ENCODE measurements at regions not wholly inside any gene's neighbourhood (a gene's known extent, or its start where the extent isn't known, plus 50 kb on each side); places are given as distances from the start of the nearest gene placed in this dataset.

DNA sequence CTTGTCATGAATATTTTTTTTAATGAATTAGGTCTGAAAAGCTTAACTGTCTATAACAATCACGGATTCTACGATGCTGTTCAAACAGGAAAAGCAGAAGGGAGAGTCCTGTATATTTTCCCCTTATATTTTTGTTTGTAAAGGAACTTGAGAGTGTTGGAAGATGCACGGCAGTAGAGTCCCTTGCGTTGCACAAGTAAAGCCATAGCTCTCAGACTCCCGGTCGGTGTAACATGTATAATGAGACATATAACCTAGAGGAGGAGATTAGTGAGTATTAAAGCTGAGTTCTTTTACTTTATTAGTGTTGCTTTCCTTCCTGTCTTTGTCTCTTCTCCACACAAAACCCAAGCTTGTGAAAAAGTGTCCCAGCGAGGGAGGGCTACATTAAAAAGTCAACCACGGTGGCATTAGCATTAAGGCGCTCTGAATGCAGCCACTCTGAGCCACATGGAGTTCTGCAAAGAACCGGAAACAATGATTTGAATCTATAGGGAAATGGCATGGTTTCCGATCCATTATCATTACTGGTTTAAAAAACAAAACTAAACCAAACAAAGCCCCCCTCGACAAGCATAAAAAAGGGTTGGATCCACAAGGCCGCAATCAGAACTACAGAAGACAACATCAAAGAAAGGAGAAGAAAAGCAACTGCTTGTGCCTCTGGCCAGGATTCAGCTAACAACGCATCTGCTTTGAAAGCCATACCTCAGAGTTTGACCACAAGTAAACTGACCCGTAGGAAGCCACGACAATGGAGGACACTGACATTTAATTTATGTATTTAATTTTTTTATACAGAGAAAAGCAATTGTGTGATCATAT, 356.8 kb downstream of the LMO4 start:
- DNase-seq = no peak

DNA sequence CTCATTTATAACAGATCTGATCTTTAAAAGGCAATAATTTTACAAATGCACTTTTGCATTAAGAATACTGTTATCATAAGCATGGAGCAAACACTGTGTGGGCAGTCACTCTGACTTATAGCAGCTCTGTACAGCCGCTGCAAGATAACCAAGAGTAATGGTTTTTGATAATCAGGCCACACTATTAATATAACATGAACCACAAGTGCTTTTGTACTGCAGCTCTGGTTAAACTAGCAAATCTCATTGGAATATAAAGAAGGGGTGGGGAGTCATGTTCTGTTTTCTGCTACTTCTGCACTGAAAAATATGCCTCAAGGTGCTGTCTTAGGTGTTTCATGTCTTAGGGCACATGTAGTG, 357.4 kb downstream of the LMO4 start:
- DNase-seq = no peak

DNA sequence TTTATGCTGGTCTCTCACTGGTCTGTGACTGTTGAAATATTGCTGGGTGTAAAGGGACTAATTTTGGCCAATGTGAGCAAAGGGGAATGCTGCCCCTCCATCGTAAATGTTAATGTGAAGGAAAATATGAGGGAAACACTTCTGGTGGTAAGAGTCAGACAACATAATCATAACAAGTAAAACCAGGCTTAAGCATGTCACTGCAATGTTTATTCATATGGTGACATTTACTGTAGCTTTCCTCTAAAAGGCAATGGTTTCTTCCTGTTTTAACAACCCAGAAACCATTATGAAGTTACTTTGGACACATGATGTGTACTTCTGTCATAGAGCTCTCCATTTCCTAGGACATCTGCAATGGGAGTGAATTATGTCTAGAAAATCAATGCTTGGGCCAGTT, 358.0 kb downstream of the LMO4 start:
- DNase-seq = no peak

DNA sequence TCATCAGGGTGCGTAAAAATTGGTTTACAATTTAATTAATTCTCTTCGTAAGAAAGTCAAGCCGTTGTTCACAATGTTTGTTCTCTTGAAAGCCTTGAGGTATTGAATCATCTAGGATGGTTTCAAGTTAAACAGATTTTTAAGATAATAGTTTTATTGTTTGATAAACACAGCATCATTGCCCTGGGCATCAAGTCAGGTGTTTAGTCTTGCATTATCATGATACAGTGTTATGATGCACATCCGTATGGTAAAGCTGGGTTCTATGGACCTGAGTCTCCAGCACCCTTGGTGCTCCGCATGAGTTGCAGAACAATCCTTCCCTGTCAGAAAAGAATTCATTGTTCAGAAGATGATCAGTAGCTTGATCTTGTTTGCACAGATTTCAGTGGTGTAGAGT, 359.5 kb downstream of the LMO4 start:
- DNase-seq = no peak

DNA sequence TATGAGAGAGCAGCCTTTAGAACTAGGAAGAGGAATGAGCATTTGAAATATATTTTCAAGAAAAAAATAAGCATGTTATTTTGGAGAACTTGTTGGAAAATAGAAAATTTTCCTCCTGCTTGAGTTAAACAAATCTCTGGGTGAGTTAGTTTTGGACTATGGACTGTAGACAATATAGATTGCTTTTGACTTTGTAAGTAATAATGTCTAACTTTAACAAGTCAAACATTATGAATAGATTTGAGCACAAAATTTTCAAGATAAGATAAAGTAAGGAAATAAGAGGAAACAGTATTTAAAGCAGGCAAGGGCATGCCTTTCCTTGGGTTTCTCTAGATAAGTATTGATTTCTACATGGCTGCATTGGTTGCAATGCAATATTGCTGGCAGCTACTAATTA, 360.8 kb downstream of the LMO4 start:
- DNase-seq = no peak

DNA sequence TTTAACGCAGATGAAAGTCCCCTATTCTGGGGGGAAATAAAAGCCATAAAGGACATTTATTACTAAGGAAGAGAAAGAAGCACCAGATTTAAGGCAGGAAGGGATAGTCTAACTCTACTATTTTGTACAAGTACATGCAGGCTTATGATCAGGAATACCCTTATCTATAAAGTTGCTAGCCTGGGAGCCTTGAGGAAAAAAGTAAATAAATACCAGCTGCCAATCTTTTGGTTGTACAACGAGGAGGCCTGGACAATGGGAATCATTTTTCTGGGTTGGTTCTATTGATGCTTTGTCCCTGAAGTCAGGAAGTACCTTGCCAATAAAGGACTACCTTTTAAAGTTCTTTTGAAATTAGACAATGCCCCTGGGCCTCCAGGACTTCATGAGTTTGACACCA, 367.8 kb downstream of the LMO4 start:
- DNase-seq = no peak

DNA sequence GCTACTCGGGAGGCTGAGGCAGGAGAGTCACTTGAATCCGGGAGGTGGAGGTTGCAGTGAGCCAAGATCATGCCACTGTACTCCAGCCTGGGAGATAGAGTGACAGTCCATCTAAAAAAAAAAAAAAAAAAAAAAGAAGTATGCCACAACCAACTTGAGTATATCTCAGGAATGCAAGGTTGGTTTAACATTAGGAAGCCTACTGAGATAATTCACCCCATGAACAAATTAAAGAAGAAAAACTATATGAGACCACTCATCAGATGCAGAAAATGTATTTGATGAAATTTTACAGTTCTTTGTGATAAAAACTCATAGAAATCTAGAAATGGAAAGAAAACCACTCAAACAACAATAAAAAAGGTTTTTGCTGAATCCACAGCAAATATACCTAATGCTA, 373.8 kb downstream of the LMO4 start:
- DNase-seq = no peak

DNA sequence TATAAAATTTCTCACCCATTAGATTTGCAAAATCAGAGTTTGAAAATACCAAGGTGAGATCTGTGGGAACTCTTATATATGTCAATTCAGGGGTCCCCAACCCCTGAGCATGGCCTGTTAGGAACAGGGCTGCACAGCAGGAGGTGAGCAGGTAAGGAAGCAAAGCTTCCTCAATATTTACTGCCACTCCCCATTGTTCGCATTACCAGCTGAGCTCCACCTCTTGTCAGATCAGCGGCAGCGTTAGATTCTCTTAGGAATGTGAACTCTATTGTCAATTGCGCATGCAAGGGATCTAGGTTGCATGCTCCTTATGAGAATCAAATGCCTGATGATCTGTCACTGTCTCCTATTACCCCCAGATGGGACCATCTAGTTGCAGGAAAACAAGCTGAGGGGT, 376.6 kb downstream of the LMO4 start:
- no peak for DNase-seq

DNA sequence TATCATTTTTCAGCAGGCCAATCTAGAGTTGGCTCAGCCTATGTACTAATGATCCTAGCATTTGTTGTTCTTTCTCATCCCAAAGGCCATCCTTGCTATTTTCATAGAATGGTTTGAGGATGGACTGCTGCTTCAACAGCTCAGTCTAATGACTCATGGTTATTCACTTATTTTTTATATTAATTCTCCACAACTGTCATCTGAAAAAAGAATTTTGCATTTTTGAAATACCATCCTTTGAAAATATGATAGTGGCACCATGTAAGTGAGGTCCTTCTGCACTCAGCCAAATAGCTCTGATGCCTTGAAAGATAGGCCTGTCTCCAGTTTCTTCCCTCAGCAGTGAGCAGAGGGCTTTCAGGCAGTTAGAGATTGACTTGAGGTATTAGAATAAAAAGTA, 377.5 kb downstream of the LMO4 start:
- DNase-seq = no peak

DNA sequence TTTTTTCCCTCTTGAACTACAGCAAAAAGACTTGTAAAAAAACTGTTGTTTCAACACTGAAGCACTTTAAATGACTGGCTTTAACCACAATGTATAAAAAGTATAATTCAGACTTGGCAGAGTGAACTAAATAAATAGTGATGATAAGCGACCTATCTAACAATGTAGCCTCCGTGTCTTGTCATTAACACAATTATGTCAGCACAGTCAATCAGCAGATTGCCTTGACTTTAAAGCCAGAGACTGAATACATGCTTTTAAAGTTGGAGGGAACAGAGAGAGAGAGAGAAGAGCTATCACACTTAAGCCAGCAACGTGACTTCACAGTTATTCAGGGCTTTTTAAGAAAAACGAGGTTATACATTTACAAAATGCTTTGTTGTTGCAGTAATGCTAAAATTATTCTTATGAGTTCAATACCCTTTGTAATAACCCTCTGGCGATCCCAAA, 378.1 kb downstream of the LMO4 start:
- no peak for DNase-seq

DNA sequence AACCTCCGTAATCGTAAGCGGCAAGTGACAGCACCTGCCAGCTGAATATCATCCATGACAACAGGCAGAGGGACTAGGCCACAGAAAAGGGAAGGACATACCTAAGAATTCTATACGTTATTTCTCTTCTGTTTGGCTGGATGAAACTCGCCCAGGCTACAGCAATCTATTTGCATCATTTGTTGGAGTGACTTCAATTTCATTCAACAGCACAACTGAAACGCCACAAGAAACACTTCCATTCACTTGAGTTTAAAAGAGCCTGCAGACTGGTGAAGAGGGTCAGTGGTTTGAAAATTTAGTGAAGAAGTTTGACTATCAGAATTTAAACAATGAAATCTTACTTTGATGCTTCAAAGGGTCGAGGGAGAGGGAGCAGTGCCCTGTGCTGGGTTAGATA, 378.7 kb downstream of the LMO4 start:
- DNase-seq = no peak

DNA sequence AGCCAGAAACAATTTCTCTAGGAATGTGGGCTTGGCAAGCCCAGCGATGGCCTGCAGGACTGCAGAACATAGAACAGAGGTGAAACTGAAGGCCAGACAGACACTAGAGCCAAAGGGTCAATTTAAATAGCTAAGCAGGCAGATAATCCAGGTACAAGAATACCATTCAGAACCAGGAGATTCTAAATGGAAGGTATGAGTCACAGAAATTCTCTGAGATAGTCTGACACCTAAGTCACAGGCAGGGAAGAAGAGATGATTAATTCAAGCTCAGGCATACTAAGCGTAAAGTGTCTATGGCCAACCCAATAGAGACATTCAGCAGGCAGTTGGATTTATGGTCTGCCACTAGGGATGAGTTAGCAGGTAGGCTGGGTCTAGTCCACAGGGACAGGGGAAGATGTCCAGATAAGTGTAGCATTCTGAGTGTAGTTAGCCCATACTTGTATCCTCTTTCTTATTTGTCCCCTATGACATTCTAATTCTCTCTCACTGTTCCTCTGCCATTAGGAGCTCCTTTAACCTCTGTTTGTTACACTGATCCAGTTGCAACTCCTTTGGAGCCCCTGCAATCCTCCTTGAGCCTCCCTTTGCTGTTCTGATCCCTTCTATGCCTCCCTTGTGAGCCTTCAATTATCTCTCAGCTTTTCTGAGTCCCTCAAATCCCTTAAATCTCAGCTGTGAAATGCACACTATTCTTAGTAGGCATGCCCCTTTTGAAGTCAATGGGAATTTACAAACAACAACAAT, 383.8 kb downstream of the LMO4 start:
- no peak for DNase-seq

DNA sequence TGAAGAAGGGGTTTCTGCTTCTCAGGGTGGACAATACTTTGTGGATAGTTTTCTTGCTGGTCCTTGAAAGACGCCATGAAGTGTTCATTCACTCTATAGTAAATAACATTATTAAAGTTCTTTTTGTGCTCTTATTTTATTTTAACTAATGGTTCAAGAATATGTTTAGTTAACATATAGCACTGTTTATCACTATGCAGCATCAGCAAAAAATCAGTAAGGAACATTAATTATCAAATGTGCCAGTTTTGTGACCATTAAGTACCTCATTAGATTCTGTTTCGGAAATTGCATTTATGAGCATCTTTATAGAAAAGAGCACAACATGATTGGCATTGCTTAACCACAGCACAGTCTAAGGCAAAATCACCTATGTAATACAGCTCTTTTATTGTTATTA, 385.6 kb downstream of the LMO4 start:
- no peak for DNase-seq

DNA sequence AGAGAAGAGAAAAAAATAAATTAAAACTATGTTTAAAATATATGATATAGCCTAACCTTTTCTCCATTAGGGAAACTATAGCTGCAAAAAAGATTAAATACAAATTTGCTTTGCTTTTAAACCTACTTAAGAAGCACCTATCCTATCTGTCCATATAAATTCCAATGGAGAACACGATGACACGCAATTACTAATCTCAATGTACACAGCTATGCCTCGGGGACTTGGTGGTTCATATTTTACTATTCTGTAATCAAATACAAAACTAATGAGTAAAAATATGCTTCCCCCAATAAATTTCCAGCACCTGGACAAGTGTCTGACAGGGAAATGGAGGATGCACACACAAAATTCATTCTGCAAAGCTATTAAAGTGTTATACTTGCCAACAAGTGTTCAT, 386.4 kb downstream of the LMO4 start:
- DNase-seq = no peak

DNA sequence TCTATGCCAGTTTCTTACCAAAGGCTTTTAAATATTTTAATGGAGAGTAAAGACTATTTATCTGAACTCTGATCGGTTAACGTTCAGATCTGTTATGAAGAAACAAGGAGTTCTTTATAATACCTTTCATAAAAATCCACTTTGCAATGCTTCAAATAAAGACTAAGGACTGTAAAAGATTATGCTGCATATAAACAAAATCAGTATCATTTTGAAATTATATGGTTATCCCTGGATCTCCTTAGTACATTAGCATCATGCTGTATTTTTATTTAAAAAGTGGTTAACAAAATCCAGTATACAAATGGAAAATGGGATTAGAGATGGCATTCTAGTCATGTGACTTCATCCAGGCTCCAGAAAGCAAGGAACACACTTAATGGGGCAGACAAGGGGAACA, 386.8 kb downstream of the LMO4 start:
- no peak for DNase-seq

DNA sequence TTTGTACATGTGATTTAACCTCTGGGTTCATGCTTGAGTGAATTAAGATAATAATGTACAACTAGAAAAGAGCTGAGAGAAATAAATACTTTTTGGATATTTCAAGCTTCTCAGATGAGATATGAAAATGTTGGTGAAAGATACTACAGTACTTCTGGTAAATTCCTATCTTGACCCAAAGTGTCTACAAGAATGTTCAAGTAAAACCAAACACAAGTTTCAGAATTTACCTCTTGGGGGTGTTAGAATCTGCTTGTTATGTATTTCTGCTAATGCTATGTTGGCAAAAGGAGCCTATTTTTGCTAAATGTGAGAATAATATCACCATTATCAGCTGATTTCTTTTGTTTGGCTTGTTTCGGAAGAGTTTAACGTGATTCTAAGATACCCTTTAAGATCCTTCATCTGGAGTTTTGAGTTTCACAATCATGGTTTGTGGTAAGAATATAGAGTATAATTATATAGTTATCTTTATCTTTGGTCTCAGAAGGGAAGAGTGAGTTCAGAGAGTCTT, 388.5 kb downstream of the LMO4 start:
- no peak for DNase-seq

DNA sequence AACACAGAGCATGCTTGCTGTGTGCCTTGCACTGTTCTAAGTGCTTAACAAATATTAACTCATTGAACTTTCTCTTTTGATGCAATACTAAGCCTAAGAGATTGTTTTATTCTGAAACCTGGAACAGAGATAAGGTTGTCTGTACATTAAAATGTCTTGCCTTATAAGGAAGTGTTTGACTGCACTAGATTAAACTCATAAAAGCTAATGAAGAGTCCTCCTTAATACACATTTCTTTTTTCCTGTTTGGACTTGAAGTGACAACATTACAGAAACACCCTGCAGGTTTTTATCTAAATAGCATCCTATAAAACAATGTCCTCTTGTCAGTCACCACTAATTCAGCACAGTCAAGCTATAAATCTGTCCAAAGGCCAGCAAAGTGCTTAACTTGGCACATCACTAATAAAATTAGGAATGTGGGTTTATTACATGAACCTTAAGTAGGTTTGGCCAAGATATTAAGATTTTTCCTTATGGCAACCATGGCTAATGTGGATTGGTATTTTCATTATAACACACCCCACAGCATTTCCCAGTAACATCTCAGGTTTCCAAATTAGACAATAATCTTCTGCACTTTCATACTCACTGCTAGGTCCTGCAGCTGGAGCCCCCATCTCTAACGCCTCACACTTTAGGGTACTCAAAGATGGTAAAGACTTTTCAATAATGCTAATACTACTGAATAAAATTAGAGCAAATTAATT, 389.7 kb downstream of the LMO4 start:
- no peak for DNase-seq

DNA sequence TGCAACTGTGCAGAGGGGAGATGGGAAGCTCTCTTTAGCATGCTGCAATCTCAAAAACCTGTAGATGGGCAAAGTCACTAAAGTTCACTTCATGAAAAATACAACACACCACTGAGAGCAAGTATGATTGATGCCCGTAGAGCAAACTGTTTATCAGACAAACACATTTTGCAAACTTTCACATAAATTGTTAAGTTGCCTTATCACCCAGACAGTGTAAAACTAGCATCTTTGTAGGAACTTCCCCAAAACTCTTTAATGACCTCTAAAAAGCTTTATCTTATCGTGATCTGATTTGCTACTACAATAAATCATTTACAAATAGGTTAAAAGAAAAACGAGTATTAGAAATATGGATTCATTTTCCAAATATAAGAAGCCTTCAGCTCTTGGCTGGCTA, 391.0 kb downstream of the LMO4 start:
- DNase-seq = no peak

DNA sequence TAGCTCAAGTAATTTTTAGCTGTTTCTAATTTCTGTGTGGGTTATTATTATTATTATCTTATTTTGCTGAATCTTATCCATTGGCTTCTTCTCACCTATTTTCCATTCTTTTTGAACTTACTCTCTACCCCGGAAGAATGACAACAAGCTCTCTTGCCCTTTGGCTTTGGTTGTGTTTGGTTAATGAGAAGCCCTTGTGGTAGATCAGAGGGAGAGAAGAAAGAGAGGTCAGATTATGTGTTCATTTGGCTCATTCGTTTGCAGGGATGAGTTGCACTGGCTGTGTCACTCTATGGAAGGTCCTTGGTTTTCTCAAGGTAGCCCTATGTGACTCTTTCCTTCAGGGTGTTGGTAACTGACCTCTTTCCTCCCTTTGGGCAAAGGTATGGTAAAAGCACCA, 391.9 kb downstream of the LMO4 start:
- DNase-seq = no peak

DNA sequence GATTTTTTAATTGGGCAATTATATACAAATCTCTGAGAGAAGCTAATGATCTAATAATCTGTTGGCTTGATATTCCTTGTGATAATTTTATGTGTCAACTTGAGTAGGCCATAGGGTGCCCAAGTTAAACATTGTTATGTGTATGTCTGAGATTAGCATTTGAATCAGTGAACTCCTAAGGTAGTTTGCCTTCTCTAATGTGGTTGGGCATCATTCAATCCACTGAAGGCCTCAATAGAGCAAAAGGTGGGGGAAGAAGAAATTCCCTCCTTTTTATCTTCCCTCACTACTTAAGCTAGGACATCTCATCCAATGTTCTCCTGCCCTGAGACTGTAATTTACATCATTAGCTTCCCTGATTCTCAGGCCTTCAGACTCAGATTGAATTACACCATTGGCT, 394.5 kb downstream of the LMO4 start:
- no peak for DNase-seq

DNA sequence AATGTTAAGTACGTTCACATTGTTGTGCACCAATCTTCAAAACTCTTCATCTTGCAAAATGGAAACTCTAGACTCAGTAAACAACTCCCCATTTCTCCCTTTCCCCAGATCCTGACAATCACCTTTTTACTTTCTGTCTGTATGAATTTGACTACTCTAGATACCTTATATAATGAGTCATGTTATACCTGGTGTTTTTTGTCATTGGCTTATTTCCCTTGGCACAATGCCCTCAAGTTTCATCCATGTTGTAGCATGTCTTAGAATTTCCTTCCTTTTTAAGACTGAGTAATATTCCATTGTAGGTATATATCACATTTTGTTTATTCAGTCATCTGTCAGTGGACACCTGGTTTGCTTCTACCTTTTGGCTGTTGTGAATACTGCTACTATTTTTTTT, 399.5 kb downstream of the LMO4 start:
- DNase-seq = no peak

DNA sequence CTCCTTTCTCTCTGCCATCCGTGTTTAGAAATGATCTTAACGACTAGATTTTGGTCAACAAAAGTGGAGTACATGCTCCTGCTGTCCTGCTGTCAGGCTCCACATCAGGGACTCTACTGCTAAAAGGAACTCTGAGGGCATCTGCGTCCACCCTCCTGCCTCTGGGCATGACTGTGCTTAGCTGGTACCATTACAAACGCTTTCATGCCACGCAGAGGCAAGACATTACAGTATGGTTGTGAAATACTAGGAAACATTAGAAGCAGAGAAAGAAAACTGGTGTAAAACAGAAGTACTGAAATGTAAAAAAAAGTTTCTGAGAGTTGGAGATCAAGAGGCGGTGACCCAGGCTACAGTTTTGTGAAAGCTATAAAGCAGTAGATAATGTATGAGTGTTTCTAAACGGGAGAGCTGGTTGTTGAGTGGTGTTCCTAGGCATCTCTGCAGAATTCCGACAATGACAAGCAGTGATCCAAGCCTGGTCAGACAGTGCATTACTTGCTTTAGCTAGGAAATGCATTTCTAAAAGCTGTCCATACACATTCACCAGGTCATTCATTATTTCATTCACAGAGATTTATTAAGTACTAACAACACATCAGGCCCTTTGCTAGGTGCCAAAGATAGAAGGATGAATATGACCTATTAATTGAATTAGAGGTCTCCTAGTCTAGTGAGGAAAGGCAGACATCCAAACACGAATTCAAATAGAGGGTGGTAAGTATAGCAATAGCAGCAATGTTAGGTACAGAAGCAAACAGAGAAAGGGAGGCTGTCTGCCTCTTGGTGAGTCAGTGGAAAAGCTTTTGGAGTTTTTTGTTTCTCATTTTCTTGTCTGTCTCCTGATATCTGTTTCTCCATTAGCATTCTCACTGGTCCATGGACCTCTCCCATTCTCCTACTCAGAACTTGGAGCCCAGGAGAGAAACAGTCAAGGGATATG, 401.9 kb downstream of the LMO4 start:
- DNase-seq = no peak

DNA sequence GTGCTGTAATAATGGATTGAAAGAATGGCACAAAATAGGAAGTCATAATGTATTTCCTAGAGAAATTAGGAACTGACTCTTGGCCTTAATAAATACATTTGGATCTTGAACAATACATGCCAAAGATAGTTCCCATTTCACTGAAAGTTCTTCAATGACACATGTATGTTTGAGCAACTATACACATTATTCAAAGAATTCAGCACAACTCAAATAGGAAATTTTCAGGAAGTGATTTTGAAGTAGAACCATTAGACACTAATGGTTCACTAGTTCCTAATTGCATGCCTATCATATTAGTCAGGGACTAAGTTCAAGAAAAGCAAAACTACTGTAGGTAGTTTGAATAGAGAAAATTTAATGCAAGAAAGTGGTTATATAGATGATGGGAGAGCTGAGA, 404.7 kb downstream of the LMO4 start:
- DNase-seq = no peak
